C4-2B (cell line): ENCODE measurements at regions not wholly inside any gene's neighbourhood (a gene's known extent, or its start where the extent isn't known, plus 50 kb on each side); places are given as distances from the start of the nearest gene placed in this dataset.

Source experiments
- ZFX ChIP-seq: fragments of 450-650 bp; IDR thresholded peaks from 2 replicates; pipeline ENCODE4 v1.6.1; 2017
- TF ChIP-seq, protein P1 (sequence below): fragments of 450-650 bp; conservative IDR thresholded peaks from 2 replicates; pipeline ENCODE4 v1.5.1; 2017; ENCODE audit warnings: mild to moderate bottlenecking

DNA sequence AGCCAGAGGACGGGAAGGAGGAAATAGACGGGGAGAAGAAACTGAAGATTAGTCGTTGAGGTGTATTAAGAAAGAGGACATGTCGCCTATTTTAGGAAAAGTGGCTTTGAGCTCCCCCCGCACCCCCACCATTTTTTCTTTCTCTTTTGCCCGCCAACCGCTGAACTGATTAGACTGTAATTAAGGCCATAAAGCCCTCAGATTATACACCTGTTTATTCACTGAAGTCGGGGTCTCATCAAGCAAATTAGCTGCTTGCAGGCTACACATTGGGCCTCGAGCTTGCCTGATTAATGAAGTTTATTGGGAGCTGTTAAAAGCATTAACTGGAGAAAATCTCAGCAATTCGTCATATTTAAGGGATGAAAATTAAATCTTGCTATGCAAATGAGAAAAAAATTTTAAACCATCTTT, 119.4 kb upstream of the RRP15 start:
- TF ChIP-seq, protein P1, sequence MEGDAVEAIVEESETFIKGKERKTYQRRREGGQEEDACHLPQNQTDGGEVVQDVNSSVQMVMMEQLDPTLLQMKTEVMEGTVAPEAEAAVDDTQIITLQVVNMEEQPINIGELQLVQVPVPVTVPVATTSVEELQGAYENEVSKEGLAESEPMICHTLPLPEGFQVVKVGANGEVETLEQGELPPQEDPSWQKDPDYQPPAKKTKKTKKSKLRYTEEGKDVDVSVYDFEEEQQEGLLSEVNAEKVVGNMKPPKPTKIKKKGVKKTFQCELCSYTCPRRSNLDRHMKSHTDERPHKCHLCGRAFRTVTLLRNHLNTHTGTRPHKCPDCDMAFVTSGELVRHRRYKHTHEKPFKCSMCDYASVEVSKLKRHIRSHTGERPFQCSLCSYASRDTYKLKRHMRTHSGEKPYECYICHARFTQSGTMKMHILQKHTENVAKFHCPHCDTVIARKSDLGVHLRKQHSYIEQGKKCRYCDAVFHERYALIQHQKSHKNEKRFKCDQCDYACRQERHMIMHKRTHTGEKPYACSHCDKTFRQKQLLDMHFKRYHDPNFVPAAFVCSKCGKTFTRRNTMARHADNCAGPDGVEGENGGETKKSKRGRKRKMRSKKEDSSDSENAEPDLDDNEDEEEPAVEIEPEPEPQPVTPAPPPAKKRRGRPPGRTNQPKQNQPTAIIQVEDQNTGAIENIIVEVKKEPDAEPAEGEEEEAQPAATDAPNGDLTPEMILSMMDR, result no peak
- no peak for TF ChIP-seq ZFX
